GM21447 (cell line): ENCODE measurements at regions not wholly inside any gene's neighbourhood (a gene's known extent, or its start where the extent isn't known, plus 50 kb on each side); places are given as distances from the start of the nearest gene placed in this dataset.
"Not testable (repeated sequence)": the region's sequence is repeated elsewhere in the genome, so short reads cannot be mapped to it uniquely, and the experiment has no call there.

Source experiments
- ATAC-seq: cut with Tn5 transposase; IDR thresholded peaks from one replicate; pipeline ENCODE4 v1.9.1; 2021; ENCODE audit not compliant: unreplicated experiment

- ATAC-seq: no peak
Observed at GRCh38 chr7:25580141-25580540, 351.9 kb upstream of the NPVF start.

GRCh38 chr7:25583621-25584020 lies 355.3 kb upstream of the NPVF start:
- ATAC-seq: no peak

- no peak for ATAC-seq
Observed at GRCh38 chr7:25584112-25584938, 356.0 kb upstream of the NPVF start.

GRCh38 chr7:25586513-25586912 lies 358.2 kb upstream of the NPVF start:
- no peak for ATAC-seq

GRCh38 chr7:25594122-25594521 lies 365.8 kb upstream of the NPVF start:
- no peak for ATAC-seq

- ATAC-seq: no peak
Observed at GRCh38 chr7:25594728-25595127, 366.4 kb upstream of the NPVF start.

GRCh38 chr7:25595996-25596395 lies 367.7 kb upstream of the NPVF start:
- no peak for ATAC-seq

GRCh38 chr7:25596443-25596842 lies 368.2 kb upstream of the NPVF start:
- no peak for ATAC-seq

- ATAC-seq: no peak
Observed at GRCh38 chr7:25597946-25598345, 369.7 kb upstream of the NPVF start.

GRCh38 chr7:25598765-25599164 lies 370.5 kb upstream of the NPVF start:
- no peak for ATAC-seq

- no peak for ATAC-seq
Observed at GRCh38 chr7:25600262-25600920, 372.1 kb upstream of the NPVF start.

GRCh38 chr7:25602730-25603426 lies 374.6 kb upstream of the NPVF start:
- not testable (repeated sequence) for ATAC-seq

- ATAC-seq: not testable (repeated sequence)
Observed at GRCh38 chr7:25603427-25603740, 375.1 kb upstream of the NPVF start.

GRCh38 chr7:25611196-25611595 lies 382.9 kb upstream of the NPVF start:
- ATAC-seq: no peak

GRCh38 chr7:25613912-25614311 lies 385.6 kb upstream of the NPVF start:
- ATAC-seq: no peak

GRCh38 chr7:25614415-25614814 lies 386.1 kb upstream of the NPVF start:
- ATAC-seq: no peak

- no peak for ATAC-seq
Observed at GRCh38 chr7:25615003-25615402, 386.7 kb upstream of the NPVF start.

GRCh38 chr7:25615593-25615992 lies 387.3 kb upstream of the NPVF start:
- ATAC-seq: no peak

- no peak for ATAC-seq
Observed at GRCh38 chr7:25617214-25617613, 388.9 kb upstream of the NPVF start.

GRCh38 chr7:25617673-25618072 lies 389.4 kb upstream of the NPVF start:
- ATAC-seq: no peak

- no peak for ATAC-seq
Observed at GRCh38 chr7:25619381-25619780, 391.1 kb upstream of the NPVF start.
